HEK293T (cell line): ENCODE measurements at regions not wholly inside any gene's neighbourhood (a gene's known extent, or its start where the extent isn't known, plus 50 kb on each side); places are given as distances from the start of the nearest gene placed in this dataset.

Experiments
- BHLHE40 ChIP-seq: fragments of 450-650 bp; IDR thresholded peaks from 2 replicates; pipeline ENCODE4 v1.6.1; 2016; ENCODE audit warnings: mild to moderate bottlenecking, moderate library complexity, borderline replicate concordance
- ELF4 ChIP-seq: fragments of 450-650 bp; IDR thresholded peaks from 2 replicates; pipeline ENCODE4 v1.6.1; 2017; ENCODE audit warnings: antibody characterized with exemption
- PKNOX1 ChIP-seq: fragments of 450-650 bp; IDR thresholded peaks from 2 replicates; pipeline ENCODE4 v1.6.1; 2016

DNA sequence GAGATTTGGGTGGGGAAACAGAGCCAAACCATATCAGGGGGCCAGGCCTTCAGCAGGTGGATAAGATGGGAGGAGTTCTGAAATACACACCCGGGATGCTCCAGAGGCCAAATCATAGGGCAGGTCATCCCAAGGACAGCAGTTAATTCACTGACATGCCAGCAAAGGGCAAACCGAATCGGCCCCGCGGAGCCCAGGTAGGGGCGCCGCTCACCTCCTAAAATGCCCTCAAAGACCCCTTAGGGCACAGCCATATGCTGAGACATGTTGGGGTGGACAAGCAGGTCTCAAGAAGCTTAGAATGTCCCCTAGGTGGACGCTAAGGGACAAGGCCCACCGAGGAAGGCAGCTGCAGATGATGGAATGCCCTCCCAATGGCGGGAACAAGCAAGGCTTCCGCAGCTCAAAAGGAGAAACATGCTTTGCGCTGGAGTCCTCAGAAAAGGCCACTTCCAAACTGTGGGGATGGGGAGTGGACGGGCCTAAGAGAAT is 144.9 kb downstream of the ERCC6L2 start:
- TF ChIP-seq PKNOX1 (no peak), BHLHE40 (no peak), ELF4 (no peak)
